ENCODE measurements at regions not wholly inside any gene's neighbourhood (a gene's known extent, or its start where the extent isn't known, plus 50 kb on each side); places are given as distances from the start of the nearest gene placed in this dataset.

DNA sequence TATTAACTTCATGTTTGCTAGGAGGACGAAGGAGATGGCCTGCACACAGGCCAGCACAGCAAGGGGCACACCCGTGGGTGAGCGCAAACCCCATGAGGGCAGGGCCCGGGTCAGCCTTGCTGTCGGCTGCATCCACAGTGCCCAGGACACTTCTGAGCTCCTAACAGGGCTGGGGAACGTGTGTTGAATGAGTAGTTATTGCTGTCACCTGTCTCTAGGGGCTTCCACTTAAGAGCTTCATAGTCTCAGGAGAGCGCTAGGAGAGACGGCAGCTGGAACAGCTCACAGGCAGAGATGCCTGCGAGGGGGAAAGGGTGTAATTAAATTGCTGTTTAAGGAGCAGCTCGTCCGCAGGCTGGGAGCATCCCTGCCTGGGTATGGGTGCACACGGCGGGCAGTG, 91.4 kb upstream of the NEURL1B start:
- Mint-ChIP-seq H3K27me3 (ENCODE audit: low read depth) (peaks cover 24% of the 10 kb centered on the region), H3K27ac (no peak overlapping the region), H3K9me3 (no peaks in the 10 kb centered on the region)

DNA sequence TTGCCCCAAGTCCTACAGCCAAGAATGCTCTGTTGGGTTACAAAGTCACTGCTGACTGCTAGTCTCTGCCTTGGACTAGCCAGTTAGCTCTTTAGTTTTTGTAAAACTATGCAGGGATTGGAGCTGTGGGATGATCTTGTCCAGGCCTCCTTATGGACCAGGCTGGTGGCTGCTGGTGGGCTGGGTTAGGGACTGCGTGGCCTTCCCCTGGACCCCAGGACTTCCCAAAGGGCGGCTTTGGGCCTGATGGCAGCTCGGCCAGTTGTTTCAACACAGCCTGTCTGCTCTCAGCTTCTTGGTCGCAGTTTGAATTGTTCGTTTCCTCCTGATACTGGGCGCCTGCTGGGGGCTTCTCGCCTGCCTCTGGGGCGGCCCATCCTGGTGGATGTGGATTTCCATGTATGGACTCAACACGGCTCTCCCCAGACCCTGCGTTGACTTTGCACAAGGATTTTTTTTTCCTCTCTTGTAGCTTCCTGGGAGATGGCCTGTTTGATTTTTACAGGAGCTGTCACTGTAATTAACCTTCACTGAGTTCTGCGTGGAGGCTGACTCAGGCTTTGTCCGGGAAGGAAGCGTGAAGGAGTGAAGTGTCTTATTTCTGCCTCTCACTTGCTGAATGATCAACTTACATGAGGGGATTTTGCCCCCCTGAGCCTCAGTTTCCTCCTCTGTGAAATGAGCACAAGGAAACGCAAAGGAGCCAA, 91.9 kb upstream of the NEURL1B start:
- DNase-seq: no peak
- Mint-ChIP-seq H3K4me1 (ENCODE audit: low read depth) (no peaks in the 10 kb centered on the region), H3K4me3 (no peak overlapping the region), H3K27me3 (ENCODE audit: low read depth) (peaks cover 24% of the 10 kb centered on the region), H3K9me3 (no peaks in the 10 kb centered on the region), H3K36me3 (ENCODE audit: insufficient read depth in 2 of 2) (no peaks in the 10 kb centered on the region), H3K27ac (no peak overlapping the region)
- ATAC-seq (replicated peaks in 1 of 2): no peak

More for the DNA sequence above, 91.4 kb upstream of the NEURL1B start:
- DNase-seq (no peak), ATAC-seq (replicated peaks in 1 of 2) (no peak)
- Mint-ChIP-seq H3K4me3 (no peak overlapping the region), H3K4me1 (ENCODE audit: low read depth) (no peaks in the 10 kb centered on the region), H3K36me3 (ENCODE audit: insufficient read depth in 2 of 2) (no peaks in the 10 kb centered on the region)

DNA sequence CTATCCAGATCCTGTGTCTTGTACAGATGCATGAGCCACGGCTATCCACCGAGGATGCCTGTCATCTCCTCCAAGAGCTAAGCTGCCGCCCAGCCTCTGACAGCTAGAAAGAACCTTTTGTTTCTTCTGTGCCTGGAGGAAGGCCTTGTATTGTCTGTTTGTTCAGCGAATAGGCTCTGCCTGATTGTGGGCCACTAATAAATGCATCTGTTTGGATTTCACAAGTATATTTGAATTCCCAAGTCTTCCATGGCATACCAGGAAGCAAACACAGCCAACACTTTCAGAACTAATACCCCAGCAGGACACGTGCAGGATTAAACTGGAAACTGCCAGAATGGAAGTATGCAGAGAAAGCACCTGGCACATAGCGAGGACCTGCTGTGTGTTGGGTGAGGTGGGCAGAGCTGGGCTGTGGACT, 92.7 kb upstream of the NEURL1B start:
- Mint-ChIP-seq H3K4me1 (ENCODE audit: low read depth) (no peaks in the 10 kb centered on the region), H3K9me3 (no peaks in the 10 kb centered on the region), H3K27ac (no peak overlapping the region), H3K36me3 (ENCODE audit: insufficient read depth in 2 of 2) (no peaks in the 10 kb centered on the region), H3K27me3 (ENCODE audit: low read depth) (peaks cover 24% of the 10 kb centered on the region), H3K4me3 (no peak overlapping the region)
- no peak for DNase-seq
- no peak for ATAC-seq (replicated peaks in 1 of 2)

DNA sequence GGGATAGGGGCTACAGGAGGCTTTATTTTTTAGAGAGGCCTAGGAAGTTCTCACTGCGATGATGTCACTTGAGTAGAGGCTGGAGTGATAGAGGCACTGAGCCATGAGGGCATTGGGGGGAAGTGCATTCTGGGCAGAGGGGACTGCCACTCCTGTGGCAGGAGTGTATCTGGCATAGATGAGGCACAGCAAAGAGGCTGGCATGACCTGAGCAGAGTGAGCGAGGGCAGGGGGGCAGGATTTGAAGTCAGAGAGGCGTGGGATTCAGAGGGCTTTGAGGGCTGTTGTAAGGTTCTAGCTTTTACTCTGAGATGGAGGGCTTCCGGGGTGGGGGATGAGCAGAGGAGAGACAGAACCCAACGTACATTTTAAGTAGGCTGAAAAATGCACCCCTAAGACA, 91.9 kb upstream of the SH3PXD2B start:
- H3K36me3 Mint-ChIP-seq (ENCODE audit: insufficient read depth in 2 of 2): no peaks in the 10 kb centered on the region
- H3K4me3 Mint-ChIP-seq: no peak overlapping the region
- no peaks in the 10 kb centered on the region for H3K4me1 Mint-ChIP-seq (ENCODE audit: low read depth)
- no peak overlapping the region for H3K27ac Mint-ChIP-seq
- no peak for DNase-seq
- H3K9me3 Mint-ChIP-seq: no peaks in the 10 kb centered on the region
- ATAC-seq (replicated peaks in 1 of 2): no peak
- H3K27me3 Mint-ChIP-seq (ENCODE audit: low read depth): peaks cover 24% of the 10 kb centered on the region

DNA sequence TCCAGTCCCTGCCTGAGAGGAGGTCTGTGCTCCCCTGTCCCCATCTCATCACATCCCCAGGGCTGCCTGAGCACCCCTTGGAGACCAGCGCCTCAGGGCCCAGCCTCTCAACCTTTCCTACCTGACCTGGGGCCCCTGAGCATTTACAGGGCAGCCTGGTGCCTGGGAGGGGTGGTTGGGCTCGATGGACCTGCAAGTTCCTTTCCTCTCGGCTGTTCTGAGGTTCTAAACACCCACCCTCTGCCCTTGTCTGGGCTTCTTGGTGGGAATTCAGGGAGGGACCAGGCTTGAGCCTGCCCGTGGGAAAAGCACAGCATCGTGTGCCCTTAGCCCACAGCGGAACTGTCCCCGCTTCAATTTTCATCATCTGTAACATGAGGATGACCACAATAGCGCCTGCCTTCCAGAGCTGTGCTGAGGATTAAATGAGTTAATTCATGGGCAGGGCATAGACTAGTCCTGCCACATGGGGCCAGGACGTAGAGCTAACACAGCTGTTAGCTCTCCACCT, 91.0 kb upstream of the SH3PXD2B start:
- Mint-ChIP-seq H3K4me3 (no peak overlapping the region), H3K4me1 (ENCODE audit: low read depth) (no peaks in the 10 kb centered on the region), H3K36me3 (ENCODE audit: insufficient read depth in 2 of 2) (no peaks in the 10 kb centered on the region), H3K27me3 (ENCODE audit: low read depth) (peaks cover 24% of the 10 kb centered on the region), H3K9me3 (no peaks in the 10 kb centered on the region), H3K27ac (no peak overlapping the region)
- DNase-seq (no peak), ATAC-seq (replicated peaks in 1 of 2) (no peak)

DNA sequence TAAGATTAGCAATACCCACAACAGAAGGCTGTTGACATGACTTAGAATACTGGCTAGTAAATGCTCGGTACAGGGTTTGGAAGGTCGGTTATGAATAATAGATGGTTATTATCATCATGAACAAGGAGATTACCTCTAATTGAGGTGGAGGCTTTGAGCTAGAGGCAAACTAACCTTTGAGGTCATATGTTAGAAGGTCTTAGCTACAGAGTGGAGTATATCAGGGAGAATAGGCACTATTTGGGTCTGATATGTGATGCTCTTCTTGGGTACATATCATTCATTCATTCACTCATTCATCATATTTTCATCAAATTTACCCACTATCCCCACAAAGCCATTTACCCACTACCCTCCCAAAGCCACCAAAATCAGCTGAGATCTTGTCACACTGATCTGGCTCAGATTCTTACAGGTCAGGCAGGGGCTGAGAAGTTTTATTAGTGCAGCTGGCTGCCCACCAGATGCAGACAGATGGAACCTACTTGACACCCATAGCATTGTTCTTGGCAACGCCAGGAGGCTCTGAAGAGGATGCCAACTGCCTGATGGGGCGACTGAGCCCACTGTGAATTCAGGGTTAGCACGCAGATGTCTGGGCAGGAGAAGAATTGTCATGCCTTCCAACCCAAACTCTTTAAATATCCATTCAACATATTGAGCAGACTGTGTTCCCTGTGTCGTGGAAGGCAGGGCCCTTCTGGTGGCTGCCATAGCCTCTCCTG, 90.2 kb upstream of the SH3PXD2B start:
- Mint-ChIP-seq H3K9me3 (no peaks in the 10 kb centered on the region), H3K4me1 (ENCODE audit: low read depth) (no peaks in the 10 kb centered on the region), H3K27ac (no peak overlapping the region), H3K4me3 (no peak overlapping the region), H3K27me3 (ENCODE audit: low read depth) (peaks cover 24% of the 10 kb centered on the region), H3K36me3 (ENCODE audit: insufficient read depth in 2 of 2) (no peaks in the 10 kb centered on the region)
- DNase-seq: no peak
- ATAC-seq (replicated peaks in 1 of 2): no peak

DNA sequence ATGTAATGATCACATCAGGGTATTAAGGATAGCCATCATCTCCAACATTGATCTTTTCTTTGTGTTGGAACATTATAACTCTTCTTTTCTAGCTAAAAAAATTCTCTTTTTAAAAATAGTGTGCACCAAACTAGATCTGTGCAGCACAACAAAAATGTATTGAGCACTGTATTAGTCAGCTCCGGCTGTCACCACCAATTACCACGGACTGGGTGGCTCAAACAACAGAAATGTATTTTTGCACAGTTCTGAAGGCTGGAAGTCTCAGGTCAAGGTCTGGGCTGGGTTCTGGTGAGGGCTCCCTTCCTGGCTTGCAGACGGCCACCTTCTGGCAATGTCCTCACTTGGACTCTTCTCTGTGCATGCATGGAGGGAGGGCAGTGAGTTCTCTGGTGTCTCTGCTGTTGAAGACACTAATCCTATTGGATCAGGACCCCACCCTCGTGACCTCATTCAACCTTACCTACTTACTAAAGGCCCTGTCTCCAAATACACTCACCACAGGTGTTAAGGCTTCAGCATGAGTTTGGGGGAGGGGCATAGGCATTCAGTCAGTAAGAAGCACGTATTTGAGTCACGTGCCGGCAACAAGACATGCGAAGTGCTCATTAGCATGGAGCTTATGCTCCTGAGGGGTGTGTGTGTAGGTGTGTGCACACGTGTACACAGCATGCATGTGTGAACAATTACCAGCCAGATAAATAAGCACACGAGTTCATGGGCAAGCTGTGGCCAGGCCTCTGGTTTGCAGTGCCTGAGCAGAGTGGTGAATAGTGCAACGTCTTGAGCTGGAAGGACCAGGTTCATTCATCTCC, 89.4 kb upstream of the SH3PXD2B start:
- Mint-ChIP-seq H3K4me1 (ENCODE audit: low read depth) (no peaks in the 10 kb centered on the region), H3K36me3 (ENCODE audit: insufficient read depth in 2 of 2) (no peaks in the 10 kb centered on the region), H3K9me3 (no peaks in the 10 kb centered on the region), H3K4me3 (no peak overlapping the region), H3K27ac (no peak overlapping the region), H3K27me3 (ENCODE audit: low read depth) (peaks cover 24% of the 10 kb centered on the region)
- no peak for ATAC-seq (replicated peaks in 1 of 2)
- DNase-seq: no peak

DNA sequence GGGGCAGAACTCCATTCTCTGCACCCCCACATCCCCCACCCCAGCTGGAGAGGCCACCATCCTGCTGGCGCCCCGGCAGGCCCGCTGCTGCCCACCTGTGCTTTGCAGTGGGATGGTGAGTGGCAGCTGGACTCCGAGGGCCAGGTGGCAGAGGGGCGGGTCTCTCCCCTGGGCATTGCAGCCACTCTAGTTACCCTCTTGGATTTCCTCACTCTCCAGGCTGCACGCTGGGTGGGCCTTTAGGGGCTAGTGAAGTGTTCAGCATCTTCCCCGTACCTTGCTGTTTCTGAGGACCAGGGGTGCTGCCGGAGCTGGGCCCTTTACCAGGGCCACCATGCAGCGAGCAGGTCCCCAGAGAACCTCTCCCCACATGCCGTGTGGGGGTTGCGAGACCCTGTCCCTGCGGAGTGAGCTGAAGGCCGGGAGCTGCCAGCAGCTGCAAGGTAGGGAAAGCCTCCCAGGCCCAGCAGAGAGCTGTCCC, 88.4 kb upstream of the SH3PXD2B start:
- Mint-ChIP-seq H3K9me3 (no peaks in the 10 kb centered on the region), H3K36me3 (ENCODE audit: insufficient read depth in 2 of 2) (no peaks in the 10 kb centered on the region), H3K4me1 (ENCODE audit: low read depth) (no peaks in the 10 kb centered on the region), H3K27me3 (ENCODE audit: low read depth) (peaks cover 24% of the 10 kb centered on the region), H3K27ac (no peak overlapping the region), H3K4me3 (no peak overlapping the region)
- ATAC-seq (replicated peaks in 1 of 2): no peak
- DNase-seq: no peak

DNA sequence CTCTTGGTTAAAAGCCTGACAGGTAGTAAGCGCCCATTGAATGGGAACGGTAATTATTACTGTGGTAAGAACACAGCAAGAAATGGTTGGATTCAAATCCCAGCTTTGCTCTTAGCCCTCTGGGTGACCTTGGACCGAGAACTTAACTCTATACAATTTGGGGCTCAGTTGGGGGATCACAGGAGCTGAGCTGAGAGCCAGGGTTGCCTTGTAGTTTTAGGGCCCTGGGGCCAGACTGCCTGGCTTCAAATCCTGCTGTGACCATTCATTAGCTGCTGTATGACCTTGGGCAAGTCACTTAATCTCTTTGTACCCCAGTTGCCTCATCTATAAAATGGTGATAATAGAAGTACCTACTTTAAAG, 87.4 kb upstream of the SH3PXD2B start:
- no peak for DNase-seq
- ATAC-seq (replicated peaks in 1 of 2): no peak
- H3K4me3 Mint-ChIP-seq: no peak overlapping the region
- no peaks in the 10 kb centered on the region for H3K36me3 Mint-ChIP-seq (ENCODE audit: insufficient read depth in 2 of 2)
- H3K27me3 Mint-ChIP-seq (ENCODE audit: low read depth): peaks cover 17% of the 10 kb centered on the region
- no peaks in the 10 kb centered on the region for H3K9me3 Mint-ChIP-seq
- no peaks in the 10 kb centered on the region for H3K4me1 Mint-ChIP-seq (ENCODE audit: low read depth)
- no peak overlapping the region for H3K27ac Mint-ChIP-seq

DNA sequence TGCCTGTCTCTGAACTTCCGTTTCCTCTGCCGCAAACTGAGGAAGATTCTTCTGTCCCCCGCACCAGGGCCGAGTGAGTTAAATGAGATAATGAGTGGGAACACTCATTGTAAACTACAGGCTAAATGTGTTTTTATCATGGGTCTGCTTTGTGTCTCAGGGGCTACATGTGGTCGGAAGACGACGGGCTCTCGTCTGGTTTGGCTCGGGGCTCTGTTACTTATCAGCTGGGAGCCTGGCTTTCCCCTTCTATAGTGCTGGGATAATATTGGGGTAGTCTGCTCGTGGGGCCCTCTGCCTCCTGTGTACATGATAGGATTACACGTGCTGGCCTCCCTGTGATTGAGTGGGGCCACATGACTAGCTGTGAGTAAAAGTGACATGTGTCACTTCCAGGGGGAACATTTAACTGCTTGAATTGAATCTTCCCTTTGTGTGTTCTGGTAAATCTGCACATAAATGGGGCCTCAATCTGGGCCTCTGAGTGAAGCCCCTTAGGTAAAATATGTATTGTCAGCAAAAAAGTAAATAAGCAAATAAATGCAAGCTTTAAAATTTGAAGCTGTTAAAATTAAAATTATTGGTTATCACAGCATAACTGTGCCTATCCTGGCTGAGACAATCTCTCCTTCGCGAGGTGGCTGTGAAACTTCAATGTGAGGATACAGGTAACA, 86.9 kb upstream of the SH3PXD2B start:
- Mint-ChIP-seq H3K9me3 (no peaks in the 10 kb centered on the region), H3K36me3 (ENCODE audit: insufficient read depth in 2 of 2) (no peaks in the 10 kb centered on the region), H3K27me3 (ENCODE audit: low read depth) (peaks cover 12% of the 10 kb centered on the region), H3K4me1 (ENCODE audit: low read depth) (no peaks in the 10 kb centered on the region), H3K27ac (no peak overlapping the region), H3K4me3 (no peak overlapping the region)
- ATAC-seq (replicated peaks in 1 of 2) (no peak), DNase-seq (no peak)

DNA sequence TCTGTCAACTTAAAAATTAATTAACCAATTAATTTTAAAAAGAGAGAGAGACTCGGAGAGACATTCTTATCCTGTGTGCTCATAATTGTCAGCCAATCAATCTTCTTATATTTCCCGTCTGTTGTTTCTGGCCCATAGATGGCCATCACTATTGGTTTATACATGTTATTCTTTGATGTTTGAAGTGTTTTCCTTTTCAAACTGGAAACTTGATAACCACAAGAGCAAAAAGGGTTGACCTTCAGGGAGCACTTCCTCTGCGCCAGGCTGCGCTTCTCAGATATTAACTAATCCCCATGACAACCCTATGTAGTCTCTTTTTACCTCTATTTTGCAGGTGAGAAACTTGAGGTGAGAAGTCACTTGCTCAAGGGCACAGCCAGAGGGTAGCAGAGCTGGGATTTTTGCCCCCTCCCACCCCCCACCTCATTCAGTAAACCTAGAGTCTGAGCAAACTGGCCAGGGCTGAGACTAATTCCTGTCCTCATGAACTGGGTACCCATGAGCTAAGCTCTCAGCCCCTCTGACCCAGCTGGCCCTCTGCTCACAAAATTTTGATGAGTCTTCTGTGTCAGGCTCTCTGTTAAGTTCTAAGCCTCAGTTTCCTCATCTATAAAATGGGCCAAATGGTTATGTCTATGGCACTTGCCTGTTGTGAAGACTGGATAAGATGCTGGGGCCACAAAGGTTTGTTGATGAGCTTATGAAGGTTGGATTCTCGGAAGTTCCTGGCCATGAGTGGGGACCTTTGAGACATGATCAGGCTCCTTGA, 86.0 kb upstream of the SH3PXD2B start:
- Mint-ChIP-seq H3K27me3 (ENCODE audit: low read depth) (peaks cover 2% of the 10 kb centered on the region), H3K4me1 (ENCODE audit: low read depth) (no peaks in the 10 kb centered on the region), H3K36me3 (ENCODE audit: insufficient read depth in 2 of 2) (no peaks in the 10 kb centered on the region), H3K4me3 (no peak overlapping the region), H3K27ac (no peak overlapping the region), H3K9me3 (no peaks in the 10 kb centered on the region)
- no peak for ATAC-seq (replicated peaks in 1 of 2)
- no peak for DNase-seq

DNA sequence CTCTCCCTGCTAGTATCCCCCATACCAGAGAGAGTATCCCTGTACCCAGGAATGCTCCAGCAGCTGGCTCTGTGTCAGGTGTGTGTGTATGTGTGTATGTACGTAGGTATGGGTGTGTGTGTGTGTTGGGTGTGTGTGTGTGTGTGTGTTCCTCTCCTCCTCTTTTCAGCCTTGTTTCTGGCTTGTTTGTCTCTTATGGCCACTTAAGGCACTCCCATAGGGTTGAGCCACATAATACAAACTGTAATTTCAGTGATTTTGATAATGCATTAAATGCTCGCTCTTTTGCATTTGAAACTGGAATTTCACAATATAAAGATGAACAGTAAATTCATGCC, 80.8 kb upstream of the SH3PXD2B start:
- peaks cover 0 to 2% of the 10 kb centered on the region in 2 donors for H3K9me3 Mint-ChIP-seq
- no peak overlapping the region for H3K27ac Mint-ChIP-seq
- H3K36me3 Mint-ChIP-seq (ENCODE audit: insufficient read depth in 2 of 2): no peaks in the 10 kb centered on the region
- H3K4me1 Mint-ChIP-seq (ENCODE audit: low read depth): peaks cover 13% of the 10 kb centered on the region
- no peak overlapping the region for H3K4me3 Mint-ChIP-seq
- H3K27me3 Mint-ChIP-seq (ENCODE audit: low read depth): peaks cover 4% of the 10 kb centered on the region
- ATAC-seq (replicated peaks in 1 of 2) (no peak), DNase-seq (no peak)

Measured in activated T-cell treated with anti-CD3 and anti-CD28 coated beads, Interleukin-2, amount 50 U/mL, for 72 hours (primary cell).